Type B pancreatic cell (in vitro differentiated cells): ENCODE measurements at regions not wholly inside any gene's neighbourhood (a gene's known extent, or its start where the extent isn't known, plus 50 kb on each side); places are given as distances from the start of the nearest gene placed in this dataset.

Experiments used
- DNase-seq: peaks from one replicate; pipeline ENCODE4 v3.0.0; 2021; ENCODE audit warnings: mixed read lengths; ENCODE audit not compliant: unreplicated experiment; ENCODE audit errors: extremely low spot score
- H3K27ac Mint-ChIP-seq: 2 replicates; pipeline ENCODE4 v1.8.0; 2021; ENCODE audit warnings: mild to moderate bottlenecking, mixed read lengths
- H3K27me3 Mint-ChIP-seq: 2 replicates; pipeline ENCODE4 v1.8.0; 2021; ENCODE audit warnings: mixed read lengths
- H3K36me3 Mint-ChIP-seq: 2 replicates; pipeline ENCODE4 v1.8.0; 2021; ENCODE audit warnings: mixed read lengths
- H3K4me1 Mint-ChIP-seq: one replicate; pipeline ENCODE4 v1.8.0; 2021; ENCODE audit warnings: mixed read lengths; ENCODE audit not compliant: unreplicated experiment
- H3K4me3 Mint-ChIP-seq: 2 replicates; pipeline ENCODE4 v1.8.0; 2021; ENCODE audit warnings: mild to moderate bottlenecking, mixed read lengths
- H3K9me3 Mint-ChIP-seq: 2 replicates; pipeline ENCODE4 v1.8.0; 2021; ENCODE audit warnings: mixed read lengths
- TF ChIP-seq, protein P1 (sequence below): fragments of 200-600 bp; sonication (generic); conservative IDR thresholded peaks from 2 replicates; pipeline ENCODE4 v1.5.0; 2021; ENCODE audit warnings: antibody characterized with exemption, mild to moderate bottlenecking

DNA sequence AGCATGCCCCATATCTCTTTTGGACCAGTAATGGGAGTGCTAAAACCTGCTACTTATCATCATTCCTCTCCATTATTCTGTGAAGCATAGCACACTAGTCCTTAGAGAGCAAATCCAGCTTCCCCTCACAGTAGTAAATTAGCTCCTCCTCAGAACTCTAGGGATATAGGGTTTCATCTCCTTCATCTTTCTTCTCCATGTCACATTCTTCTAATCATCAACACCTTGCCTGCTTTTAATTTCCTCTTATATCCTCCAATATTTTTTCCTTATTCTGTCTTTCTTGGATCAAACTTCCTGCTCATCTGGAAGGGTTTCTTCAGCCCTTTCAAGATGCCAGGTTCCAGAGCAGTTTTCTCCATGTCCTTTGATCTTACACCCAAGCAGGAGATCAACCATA is 321.4 kb upstream of the ACVR2A start:
- no peak overlapping the region for H3K4me3 Mint-ChIP-seq
- peaks cover 3% of the 10 kb centered on the region for H3K27me3 Mint-ChIP-seq
- no peak for DNase-seq
- no peaks in the 10 kb centered on the region for H3K4me1 Mint-ChIP-seq
- H3K9me3 Mint-ChIP-seq = peaks cover 5% of the 10 kb centered on the region
- no peak overlapping the region for H3K27ac Mint-ChIP-seq
- no peaks in the 10 kb centered on the region for H3K36me3 Mint-ChIP-seq
- TF ChIP-seq, protein P1, sequence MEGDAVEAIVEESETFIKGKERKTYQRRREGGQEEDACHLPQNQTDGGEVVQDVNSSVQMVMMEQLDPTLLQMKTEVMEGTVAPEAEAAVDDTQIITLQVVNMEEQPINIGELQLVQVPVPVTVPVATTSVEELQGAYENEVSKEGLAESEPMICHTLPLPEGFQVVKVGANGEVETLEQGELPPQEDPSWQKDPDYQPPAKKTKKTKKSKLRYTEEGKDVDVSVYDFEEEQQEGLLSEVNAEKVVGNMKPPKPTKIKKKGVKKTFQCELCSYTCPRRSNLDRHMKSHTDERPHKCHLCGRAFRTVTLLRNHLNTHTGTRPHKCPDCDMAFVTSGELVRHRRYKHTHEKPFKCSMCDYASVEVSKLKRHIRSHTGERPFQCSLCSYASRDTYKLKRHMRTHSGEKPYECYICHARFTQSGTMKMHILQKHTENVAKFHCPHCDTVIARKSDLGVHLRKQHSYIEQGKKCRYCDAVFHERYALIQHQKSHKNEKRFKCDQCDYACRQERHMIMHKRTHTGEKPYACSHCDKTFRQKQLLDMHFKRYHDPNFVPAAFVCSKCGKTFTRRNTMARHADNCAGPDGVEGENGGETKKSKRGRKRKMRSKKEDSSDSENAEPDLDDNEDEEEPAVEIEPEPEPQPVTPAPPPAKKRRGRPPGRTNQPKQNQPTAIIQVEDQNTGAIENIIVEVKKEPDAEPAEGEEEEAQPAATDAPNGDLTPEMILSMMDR = no peak

- Mint-ChIP-seq H3K27me3 (peaks cover 3% of the 10 kb centered on the region), H3K27ac (no peak overlapping the region), H3K9me3 (peaks cover 5% of the 10 kb centered on the region), H3K4me1 (no peaks in the 10 kb centered on the region), H3K36me3 (no peaks in the 10 kb centered on the region), H3K4me3 (no peak overlapping the region)
- DNase-seq = no peak
- TF ChIP-seq, protein P1 = no peak
These were observed 322.9 kb upstream of the ACVR2A start for GRCh38 chr2:147521936-147522335.

- Mint-ChIP-seq H3K4me1 (no peaks in the 10 kb centered on the region), H3K27me3 (peaks cover 3% of the 10 kb centered on the region), H3K4me3 (no peak overlapping the region), H3K9me3 (peaks cover 5% of the 10 kb centered on the region), H3K27ac (no peak overlapping the region), H3K36me3 (no peaks in the 10 kb centered on the region)
- no peak for DNase-seq
- TF ChIP-seq, protein P1 = no peak
These were observed 324.0 kb upstream of the ACVR2A start for GRCh38 chr2:147520817-147521216.

DNA sequence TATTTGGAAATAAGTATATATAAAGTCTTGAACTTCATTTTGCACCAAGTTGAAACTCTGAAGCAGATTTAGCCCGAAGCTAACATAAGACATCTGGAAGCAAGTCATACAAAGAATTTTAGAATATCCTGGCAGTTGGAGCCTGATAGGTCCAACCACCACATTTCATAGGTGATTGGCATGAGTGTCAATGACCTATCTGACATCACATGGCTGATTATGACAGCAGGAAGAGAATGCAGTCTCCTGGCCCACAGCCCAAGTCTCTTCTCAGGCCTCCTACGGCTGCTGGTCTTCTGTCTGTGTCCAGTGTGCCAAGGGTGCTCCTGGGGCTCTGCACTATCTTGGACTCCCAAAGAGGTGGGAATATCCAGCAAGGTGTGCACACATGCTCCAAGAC is 325.7 kb upstream of the ACVR2A start:
- no peaks in the 10 kb centered on the region for H3K4me1 Mint-ChIP-seq
- DNase-seq = no peak
- H3K9me3 Mint-ChIP-seq = peaks cover 5% of the 10 kb centered on the region
- no peak overlapping the region for H3K4me3 Mint-ChIP-seq
- H3K27me3 Mint-ChIP-seq = no peaks in the 10 kb centered on the region
- H3K27ac Mint-ChIP-seq = no peak overlapping the region
- no peaks in the 10 kb centered on the region for H3K36me3 Mint-ChIP-seq
- TF ChIP-seq, protein P1 = no peak

DNA sequence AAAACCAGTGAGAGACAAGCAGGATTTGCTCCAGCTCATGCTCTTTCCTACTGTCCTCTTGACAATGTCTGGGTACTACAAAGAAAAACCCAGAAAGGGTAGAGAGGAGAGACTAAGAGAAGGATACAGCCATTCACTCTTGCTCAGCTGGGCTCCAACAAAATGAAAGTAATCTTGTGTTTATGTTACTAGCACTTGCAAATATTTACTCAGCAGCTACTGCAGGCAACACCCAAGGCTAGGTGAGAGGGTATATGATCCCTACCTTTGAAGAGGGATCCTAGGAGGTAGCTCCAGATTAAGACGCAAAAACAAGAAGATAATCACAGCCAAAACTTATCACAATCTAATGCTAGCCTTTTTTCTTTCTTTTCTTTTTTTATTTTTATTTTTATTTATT is 329.6 kb upstream of the ACVR2A start:
- H3K27me3 Mint-ChIP-seq = no peaks in the 10 kb centered on the region
- TF ChIP-seq, protein P1 = no peak
- H3K4me1 Mint-ChIP-seq = peaks cover 14% of the 10 kb centered on the region
- no peak overlapping the region for H3K4me3 Mint-ChIP-seq
- no peak overlapping the region for H3K27ac Mint-ChIP-seq
- H3K9me3 Mint-ChIP-seq = no peaks in the 10 kb centered on the region
- no peaks in the 10 kb centered on the region for H3K36me3 Mint-ChIP-seq
- DNase-seq = no peak

GRCh38 chr2:147512206-147512605 is 332.6 kb upstream of the ACVR2A start:
- Mint-ChIP-seq H3K4me1 (peaks cover 14% of the 10 kb centered on the region), H3K9me3 (no peaks in the 10 kb centered on the region), H3K27me3 (no peaks in the 10 kb centered on the region), H3K36me3 (no peaks in the 10 kb centered on the region), H3K4me3 (no peak overlapping the region), H3K27ac (no peak overlapping the region)
- TF ChIP-seq, protein P1 = no peak
- no peak for DNase-seq
